ENCODE measurements at regions not wholly inside any gene's neighbourhood (a gene's known extent, or its start where the extent isn't known, plus 50 kb on each side); places are given as distances from the start of the nearest gene placed in this dataset.

GRCh38 chr14:42862114-42862513, 1255.4 kb downstream of the LRFN5 start:
- no peak for DNase-seq

- no peak for DNase-seq
These were observed 1253.7 kb downstream of the LRFN5 start for GRCh38 chr14:42860371-42860770.

- DNase-seq, result no peak
These were observed 1249.4 kb downstream of the LRFN5 start for GRCh38 chr14:42856106-42856505.

GRCh38 chr14:42855085-42855484, 1248.4 kb downstream of the LRFN5 start:
- no peak for DNase-seq

- no peak for DNase-seq
These were observed 1247.4 kb downstream of the LRFN5 start for GRCh38 chr14:42854061-42854460.

- DNase-seq, result no peak
These were observed 1242.0 kb downstream of the LRFN5 start for GRCh38 chr14:42848652-42849051.

DNA sequence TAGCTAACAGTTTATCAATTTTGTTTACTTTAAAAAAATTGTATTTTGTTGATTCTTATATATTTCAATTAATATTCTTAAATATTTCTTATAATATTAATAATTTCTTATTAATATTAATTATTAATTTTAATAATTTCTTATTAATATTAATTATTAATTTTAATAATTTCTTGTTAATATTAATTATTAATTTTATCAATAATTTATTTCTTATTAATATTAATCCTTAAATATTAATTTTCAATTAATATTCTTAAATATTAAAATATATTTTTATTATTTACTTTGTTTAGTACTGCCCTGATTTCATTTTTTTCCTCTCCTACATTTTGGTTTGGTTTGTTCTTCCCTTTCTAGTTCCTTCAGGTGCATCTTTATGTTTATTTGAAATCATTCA, 1208.1 kb downstream of the LRFN5 start:
- no peak for DNase-seq

DNA sequence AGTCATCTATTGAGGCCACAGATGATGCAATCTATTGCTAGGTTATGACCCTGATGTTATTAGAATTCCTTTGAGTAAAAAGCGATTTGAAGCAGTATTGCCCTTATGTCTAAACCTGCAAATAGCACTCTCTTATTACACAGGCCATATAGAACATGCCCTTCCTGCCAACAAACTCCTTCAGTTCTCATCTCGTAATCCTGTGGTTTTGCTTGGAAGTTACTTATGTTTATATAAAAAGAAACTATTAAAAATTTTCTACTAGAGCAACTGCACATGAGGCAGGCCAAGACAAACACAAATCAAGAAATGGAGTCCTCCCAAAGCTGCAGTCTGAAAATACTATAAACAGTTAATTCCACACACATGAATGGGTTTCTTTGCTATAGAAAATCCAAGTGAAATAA, 1200.2 kb downstream of the LRFN5 start:
- no peak for DNase-seq

GRCh38 chr14:42804141-42804540, 1197.5 kb downstream of the LRFN5 start:
- peak; percentile 16 for DNase-seq

GRCh38 chr14:42802346-42802745, 1195.7 kb downstream of the LRFN5 start:
- no peak for DNase-seq

GRCh38 chr14:42792166-42792565, 1185.5 kb downstream of the LRFN5 start:
- DNase-seq, result no peak

DNA sequence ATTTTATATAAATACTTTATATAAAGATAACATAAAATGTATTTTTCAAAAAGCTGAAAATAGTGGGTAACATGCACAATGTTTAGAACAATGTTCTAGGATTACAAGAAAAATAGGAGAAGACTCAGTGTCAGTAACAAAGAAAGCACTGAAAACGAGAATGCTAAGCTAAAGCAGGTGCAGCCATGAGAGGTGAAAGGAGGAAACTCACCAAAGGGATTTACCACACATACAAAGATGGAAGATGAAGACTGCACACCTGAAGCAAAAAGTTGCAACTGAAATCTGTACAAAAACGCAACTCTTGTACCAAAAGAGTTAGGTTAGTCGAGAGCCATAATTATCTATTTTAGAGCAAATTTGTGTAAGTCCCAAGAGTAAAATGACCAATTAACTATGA, 1176.1 kb downstream of the LRFN5 start:
- DNase-seq, result no peak

- DNase-seq, result no peak
These were observed 1172.3 kb downstream of the LRFN5 start for GRCh38 chr14:42778984-42779383.

DNA sequence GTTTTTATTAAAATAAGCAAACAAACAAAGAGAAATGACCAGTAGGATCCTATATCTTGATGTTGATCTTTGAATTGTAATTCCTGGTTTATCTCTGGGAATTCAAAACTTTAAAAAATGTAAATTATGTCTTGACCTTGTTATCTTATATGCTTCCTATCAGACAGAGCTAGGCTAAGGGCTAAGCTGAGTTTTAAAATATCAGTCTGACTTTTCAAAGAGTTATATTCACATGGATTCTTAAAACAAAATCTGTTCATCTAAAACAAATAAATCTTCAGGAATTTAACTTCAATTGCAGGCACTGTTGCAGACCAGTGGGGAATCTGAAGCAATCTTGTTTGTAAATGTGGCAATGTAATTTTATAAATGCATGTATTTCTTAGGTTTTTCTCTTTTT, 1144.1 kb downstream of the LRFN5 start:
- no peak for DNase-seq

DNA sequence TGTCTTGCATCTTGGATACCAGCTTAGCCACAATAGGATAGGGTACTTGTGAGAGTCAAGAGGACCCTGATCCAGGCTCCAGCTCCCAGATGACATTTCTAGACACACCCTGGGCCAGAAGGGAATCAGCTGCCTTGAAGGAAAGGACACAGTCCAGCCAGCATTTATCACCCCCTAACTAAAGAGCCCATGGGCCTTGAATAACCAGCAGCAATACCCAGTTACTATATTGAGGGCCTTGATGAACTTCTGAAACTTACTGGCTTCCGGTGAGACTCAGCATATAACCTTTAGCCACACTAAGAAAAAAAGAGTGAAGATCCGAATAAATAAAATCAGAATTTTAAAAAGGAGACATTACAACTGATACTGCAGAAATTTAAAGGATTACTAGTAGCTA, 1135.4 kb downstream of the LRFN5 start:
- DNase-seq, result no peak

GRCh38 chr14:42736408-42736807, 1129.7 kb downstream of the LRFN5 start:
- no peak for DNase-seq

DNA sequence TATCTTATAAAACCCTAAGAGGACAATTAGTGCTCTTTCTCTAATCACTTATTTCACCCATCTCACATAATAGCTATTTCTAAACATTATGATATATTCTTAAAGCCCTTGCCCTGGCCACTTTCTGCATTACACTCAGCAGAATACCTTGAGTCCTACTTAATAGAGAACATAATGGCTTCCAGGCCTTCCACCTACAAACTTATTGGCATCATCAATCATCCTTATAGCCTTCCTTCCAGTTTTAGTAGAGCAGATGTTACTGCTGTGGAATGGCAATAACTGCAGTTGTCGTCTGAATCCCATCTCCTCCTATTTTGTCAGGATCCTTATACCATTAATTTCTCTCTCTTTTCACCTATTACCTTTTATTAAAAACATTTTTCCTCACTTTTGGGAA, 1127.4 kb downstream of the LRFN5 start:
- DNase-seq, result no peak

- no peak for DNase-seq
These were observed 1125.3 kb downstream of the LRFN5 start for GRCh38 chr14:42732005-42732404.

- no peak for DNase-seq
These were observed 1124.8 kb downstream of the LRFN5 start for GRCh38 chr14:42731480-42731879.

DNA sequence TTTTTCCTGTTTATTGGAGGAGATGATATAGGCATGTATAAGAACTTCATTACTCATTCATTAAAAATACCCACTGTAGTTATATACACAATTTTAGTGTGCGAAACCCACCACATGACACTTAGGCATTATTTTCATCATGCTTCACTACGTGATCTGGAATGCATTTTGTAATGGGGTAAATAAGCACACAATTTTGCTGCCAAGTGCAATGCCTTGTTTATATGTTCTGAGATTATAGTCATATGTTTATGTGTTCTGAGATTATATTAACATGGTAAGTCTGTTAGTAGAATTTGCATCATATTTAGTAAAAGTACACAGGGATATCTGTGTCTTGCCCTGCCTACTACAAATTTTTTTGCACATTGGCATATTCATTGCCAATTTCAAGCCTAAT, 1123.0 kb downstream of the LRFN5 start:
- no peak for DNase-seq

GRCh38 chr14:42719391-42719790, 1112.7 kb downstream of the LRFN5 start:
- peak; percentile 95 for DNase-seq

DNA sequence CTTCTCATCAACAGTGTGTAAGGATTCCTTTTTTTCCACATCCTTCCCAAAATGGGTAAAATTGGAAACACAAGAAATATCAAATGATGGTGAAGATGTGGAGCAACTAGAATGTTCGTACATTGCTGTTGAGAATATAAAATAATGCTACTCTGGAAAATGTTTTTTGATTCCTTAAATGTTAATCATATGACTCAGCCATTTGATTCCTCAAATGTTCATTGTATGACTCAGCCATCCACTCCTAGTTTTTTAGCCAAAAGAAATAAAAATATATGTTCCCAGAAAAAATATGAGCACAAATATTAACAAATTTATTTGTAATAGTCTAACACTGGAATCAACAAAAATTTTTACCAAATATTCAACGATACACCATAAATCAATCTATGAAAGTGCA, 1108.6 kb downstream of the LRFN5 start:
- DNase-seq, result no peak

DNA sequence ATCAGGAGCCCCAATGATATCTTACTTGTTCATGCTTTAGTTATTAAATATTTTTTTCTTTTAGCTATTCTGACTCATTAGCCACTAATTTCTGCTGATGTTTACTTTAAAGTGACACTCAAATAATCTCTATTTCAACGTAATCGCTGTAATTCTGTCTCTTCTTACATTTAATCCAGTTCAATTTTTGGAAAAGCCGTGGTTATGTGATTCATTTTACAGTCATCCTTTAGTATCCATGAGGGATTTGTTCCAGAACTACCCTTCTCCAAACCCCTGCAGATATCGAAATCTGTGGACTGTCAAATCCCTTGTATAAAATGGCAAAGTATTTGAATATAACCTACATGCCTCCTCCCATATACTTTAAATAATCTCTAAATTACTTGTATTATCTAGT, 1103.4 kb downstream of the LRFN5 start:
- no peak for DNase-seq

DNA sequence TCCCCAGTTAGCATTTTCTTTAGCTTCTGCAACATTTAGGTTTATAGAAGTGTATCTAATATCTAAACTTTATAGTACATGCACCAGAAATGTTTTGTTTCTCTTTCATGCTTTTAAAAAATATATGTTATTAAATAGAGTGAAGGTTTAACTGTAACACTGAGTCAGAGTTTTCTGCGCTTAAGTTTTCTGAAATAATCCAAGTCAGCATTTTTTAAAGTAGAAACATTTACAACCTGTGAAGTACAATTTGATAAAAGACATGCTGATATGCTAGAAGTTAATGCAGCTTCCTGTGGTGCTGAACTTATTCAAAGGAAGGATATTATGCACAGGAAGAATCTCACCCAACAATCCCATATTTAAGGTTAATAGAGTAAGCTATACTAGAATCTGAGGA, 1096.8 kb downstream of the LRFN5 start:
- no peak for DNase-seq

GRCh38 chr14:42687421-42687820, 1080.7 kb downstream of the LRFN5 start:
- no peak for DNase-seq

GRCh38 chr14:42683707-42684106, 1077.0 kb downstream of the LRFN5 start:
- no peak for DNase-seq
